SK-N-SH treated with all-trans-retinoic acid at 6 μM for 48 hours (cell line): ENCODE measurements at regions not wholly inside any gene's neighbourhood (a gene's known extent, or its start where the extent isn't known, plus 50 kb on each side); places are given as distances from the start of the nearest gene placed in this dataset.

Experiments
- CSDC2 ChIP-seq: fragments of 250-450 bp; sonication (Bioruptor Pico); IDR thresholded peaks from 2 replicates; pipeline ENCODE4 v1.5.0; 2020; ENCODE audit warnings: mild to moderate bottlenecking, moderate library complexity
- OSR1 ChIP-seq: fragments of 250-450 bp; sonication (Bioruptor Pico); IDR thresholded peaks from 2 replicates; pipeline ENCODE4 v1.8.0; 2022; ENCODE audit warnings: moderate library complexity, mild to moderate bottlenecking, inconsistent platforms
- RARB ChIP-seq: fragments of 250-450 bp; sonication (Bioruptor Pico); IDR thresholded peaks from 2 replicates; pipeline ENCODE4 v1.8.0; 2021; ENCODE audit warnings: mild to moderate bottlenecking, moderate library complexity
- SNAI2 ChIP-seq: fragments of 250-450 bp; sonication (Bioruptor Pico); IDR thresholded peaks from 2 replicates; pipeline ENCODE4 v1.5.0; 2020; ENCODE audit warnings: mild to moderate bottlenecking, moderate library complexity
- ZFP3 ChIP-seq: fragments of 250-450 bp; sonication (Bioruptor Pico); IDR thresholded peaks from 2 replicates; pipeline ENCODE4 v1.5.0; 2020; ENCODE audit warnings: mild to moderate bottlenecking, moderate library complexity
- ZFP30 ChIP-seq: fragments of 450-650 bp; formaldehyde crosslinking; IDR thresholded peaks from 2 replicates; pipeline ENCODE4 v1.5.0; 2022; ENCODE audit warnings: mild to moderate bottlenecking, moderate library complexity
- TF ChIP-seq, protein P1 (sequence below): fragments of 250-450 bp; sonication (Bioruptor Pico); IDR thresholded peaks from 2 replicates; pipeline ENCODE4 v1.8.0; 2020; ENCODE audit warnings: mild to moderate bottlenecking, moderate library complexity, borderline replicate concordance
- TF ChIP-seq, protein P2 (sequence below): fragments of 250-450 bp; sonication (Bioruptor Pico); IDR thresholded peaks from 2 replicates; pipeline ENCODE4 v1.5.1; 2020; ENCODE audit warnings: low read depth, mild to moderate bottlenecking, moderate library complexity

DNA sequence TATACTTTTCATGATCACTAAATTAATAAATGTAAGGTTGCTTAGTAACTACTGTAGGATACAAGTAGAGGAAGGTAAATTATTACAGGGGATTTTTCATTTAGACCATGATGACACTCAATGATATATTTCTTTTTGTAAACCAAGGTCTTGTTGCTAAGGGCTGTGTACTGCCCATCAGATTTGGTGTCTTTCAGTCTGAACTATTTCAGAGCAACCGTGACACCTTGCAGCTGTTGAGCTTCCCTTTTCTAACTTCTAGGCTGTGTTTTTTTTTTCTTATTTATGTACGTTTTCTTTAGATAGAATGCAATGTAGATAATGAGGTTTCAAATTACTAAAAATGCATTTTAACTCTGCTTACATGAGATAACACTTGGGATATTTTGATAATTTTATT, 292.0 kb upstream of the MBL2 start:
- TF ChIP-seq, protein P1, sequence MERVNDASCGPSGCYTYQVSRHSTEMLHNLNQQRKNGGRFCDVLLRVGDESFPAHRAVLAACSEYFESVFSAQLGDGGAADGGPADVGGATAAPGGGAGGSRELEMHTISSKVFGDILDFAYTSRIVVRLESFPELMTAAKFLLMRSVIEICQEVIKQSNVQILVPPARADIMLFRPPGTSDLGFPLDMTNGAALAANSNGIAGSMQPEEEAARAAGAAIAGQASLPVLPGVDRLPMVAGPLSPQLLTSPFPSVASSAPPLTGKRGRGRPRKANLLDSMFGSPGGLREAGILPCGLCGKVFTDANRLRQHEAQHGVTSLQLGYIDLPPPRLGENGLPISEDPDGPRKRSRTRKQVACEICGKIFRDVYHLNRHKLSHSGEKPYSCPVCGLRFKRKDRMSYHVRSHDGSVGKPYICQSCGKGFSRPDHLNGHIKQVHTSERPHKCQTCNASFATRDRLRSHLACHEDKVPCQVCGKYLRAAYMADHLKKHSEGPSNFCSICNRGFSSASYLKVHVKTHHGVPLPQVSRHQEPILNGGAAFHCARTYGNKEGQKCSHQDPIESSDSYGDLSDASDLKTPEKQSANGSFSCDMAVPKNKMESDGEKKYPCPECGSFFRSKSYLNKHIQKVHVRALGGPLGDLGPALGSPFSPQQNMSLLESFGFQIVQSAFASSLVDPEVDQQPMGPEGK (CRISPR knock-in tag): no peak
- TF ChIP-seq OSR1 (CRISPR knock-in tag) (no peak), RARB (CRISPR knock-in tag) (no peak), ZFP3 (CRISPR knock-in tag) (no peak), ZFP30 (CRISPR knock-in tag) (no peak), CSDC2 (CRISPR knock-in tag) (no peak), SNAI2 (CRISPR knock-in tag) (no peak)
- TF ChIP-seq, protein P2, sequence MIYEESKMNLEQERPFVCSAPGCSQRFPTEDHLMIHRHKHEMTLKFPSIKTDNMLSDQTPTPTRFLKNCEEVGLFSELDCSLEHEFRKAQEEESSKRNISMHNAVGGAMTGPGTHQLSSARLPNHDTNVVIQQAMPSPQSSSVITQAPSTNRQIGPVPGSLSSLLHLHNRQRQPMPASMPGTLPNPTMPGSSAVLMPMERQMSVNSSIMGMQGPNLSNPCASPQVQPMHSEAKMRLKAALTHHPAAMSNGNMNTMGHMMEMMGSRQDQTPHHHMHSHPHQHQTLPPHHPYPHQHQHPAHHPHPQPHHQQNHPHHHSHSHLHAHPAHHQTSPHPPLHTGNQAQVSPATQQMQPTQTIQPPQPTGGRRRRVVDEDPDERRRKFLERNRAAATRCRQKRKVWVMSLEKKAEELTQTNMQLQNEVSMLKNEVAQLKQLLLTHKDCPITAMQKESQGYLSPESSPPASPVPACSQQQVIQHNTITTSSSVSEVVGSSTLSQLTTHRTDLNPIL (CRISPR knock-in tag): no peak
